HG03460 (cell line): ENCODE measurements at regions not wholly inside any gene's neighbourhood (a gene's known extent, or its start where the extent isn't known, plus 50 kb on each side); places are given as distances from the start of the nearest gene placed in this dataset.
A peak's percentile ranks its signal among the peaks of the same experiment; 100 is the strongest.

Experiments
- ATAC-seq: cut with Tn5 transposase; IDR thresholded peaks from one replicate; pipeline ENCODE4 v1.9.1; 2021; ENCODE audit not compliant: unreplicated experiment

DNA sequence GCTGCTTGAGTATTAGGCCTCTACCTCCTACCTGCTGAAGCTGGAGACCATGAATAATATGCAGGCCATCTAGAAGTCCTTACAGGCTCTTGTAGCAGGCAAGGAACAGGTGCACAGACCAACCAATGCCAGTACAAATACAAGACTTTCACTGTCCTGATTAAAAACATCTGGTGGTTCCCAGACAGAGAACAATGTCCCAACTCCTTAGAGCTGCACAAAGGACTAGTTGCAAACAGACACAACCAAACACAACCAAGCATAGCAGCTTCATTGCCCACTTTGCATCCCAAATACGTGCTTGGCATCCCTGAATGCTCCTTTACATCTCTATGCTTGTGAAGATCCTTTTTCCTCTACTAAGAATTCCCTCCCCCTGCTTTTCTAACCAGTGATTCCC is 98.1 kb upstream of the CXADR start:
- ATAC-seq = no peak

- ATAC-seq = no peak
Observed at GRCh38 chr21:17416139-17416538, 96.7 kb upstream of the CXADR start.

- no peak for ATAC-seq
Observed at GRCh38 chr21:17422931-17423330, 89.9 kb upstream of the CXADR start.

- ATAC-seq = no peak
Observed at GRCh38 chr21:17427157-17427556, 85.7 kb upstream of the CXADR start.

DNA sequence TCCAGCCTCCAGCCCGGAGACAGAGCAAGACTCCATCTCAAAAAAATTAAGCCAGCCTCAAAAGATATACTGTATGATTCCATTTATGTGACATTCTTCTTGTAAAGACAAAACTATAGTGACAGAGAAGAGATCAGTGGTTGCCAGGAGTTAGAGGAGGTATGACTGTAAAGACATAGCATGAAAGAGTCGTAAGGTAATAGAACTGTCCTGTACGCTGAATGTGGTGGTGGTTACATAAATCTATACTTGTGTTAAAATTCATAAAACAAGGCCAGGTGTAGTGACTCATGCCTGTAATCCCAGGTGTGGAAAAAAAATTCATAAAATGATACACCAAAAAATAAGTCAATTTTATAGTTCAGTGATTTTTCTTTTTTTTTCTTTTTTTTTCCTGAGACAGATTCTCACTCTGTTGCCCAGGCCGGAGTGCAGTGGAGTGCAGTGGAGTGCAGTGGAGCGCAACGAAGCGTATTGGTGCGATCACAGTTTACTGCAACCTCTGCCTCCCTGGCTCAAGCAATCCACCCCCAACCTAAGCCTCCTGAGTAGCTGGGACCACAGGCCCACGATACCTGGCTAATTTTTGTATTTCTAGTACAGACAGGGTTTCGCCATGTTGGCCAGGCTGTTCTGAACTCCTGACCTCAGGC is 84.9 kb upstream of the CXADR start:
- peak; percentile 92 for ATAC-seq

- peak; percentile 71 for ATAC-seq
Observed at GRCh38 chr21:17428484-17428869, 84.4 kb upstream of the CXADR start.

DNA sequence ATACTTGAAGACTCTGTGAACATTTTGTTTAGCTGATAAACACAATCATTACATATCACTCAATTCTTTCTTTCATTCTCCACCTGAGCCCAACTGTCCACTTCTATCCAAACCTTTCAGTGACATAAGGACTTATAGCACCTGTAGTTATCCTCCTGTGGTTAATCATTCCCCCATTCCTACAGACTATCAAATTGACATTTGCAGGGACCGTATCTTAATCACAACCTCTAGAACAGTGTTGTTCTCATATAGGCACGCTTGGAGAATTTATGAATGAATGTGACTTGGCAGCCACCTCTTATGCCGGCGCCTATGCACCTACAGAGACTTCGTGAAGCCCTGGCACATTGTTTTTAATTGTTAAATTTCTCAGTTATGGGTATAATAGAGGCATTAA is 83.9 kb upstream of the CXADR start:
- no peak for ATAC-seq

DNA sequence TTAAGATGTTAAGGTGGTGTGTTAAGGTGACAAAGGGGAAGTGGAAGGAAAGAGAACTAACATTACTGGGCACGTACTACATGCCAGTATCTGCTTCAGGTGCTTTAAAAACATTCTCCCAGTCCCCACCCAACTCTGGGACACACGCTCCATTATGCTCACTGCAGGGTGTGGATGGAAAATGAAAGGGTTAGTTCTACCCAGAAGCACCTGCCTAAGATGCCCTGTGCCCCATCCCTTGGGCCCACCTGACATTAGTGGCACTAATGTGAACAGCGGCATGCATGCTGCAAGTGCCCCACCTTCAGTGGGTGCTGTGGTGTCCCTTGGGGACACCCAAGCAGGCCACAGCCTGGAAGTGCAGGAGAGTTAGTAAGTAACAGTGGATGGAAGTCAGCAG is 82.9 kb upstream of the CXADR start:
- no peak for ATAC-seq

GRCh38 chr21:17432732-17433057 is 80.1 kb upstream of the CXADR start:
- ATAC-seq = no peak

DNA sequence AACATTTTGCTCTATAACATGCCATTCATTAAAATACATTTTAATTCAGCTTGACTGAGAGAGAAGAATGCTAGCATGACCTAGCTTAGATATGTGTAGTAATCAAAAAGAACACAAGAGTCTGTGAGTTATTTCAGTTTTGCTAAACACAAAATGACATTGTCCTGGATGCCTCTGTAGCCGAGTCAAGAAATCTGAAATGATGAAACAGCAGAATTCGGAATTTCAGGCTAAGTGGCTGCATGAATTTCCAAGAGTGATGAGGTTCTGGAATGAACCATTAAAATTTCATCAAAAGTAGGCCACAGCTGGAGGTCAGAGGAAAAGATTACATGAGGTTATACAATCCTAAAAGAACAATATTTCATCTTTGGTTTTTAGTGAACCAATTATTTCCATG is 79.1 kb upstream of the CXADR start:
- no peak for ATAC-seq

DNA sequence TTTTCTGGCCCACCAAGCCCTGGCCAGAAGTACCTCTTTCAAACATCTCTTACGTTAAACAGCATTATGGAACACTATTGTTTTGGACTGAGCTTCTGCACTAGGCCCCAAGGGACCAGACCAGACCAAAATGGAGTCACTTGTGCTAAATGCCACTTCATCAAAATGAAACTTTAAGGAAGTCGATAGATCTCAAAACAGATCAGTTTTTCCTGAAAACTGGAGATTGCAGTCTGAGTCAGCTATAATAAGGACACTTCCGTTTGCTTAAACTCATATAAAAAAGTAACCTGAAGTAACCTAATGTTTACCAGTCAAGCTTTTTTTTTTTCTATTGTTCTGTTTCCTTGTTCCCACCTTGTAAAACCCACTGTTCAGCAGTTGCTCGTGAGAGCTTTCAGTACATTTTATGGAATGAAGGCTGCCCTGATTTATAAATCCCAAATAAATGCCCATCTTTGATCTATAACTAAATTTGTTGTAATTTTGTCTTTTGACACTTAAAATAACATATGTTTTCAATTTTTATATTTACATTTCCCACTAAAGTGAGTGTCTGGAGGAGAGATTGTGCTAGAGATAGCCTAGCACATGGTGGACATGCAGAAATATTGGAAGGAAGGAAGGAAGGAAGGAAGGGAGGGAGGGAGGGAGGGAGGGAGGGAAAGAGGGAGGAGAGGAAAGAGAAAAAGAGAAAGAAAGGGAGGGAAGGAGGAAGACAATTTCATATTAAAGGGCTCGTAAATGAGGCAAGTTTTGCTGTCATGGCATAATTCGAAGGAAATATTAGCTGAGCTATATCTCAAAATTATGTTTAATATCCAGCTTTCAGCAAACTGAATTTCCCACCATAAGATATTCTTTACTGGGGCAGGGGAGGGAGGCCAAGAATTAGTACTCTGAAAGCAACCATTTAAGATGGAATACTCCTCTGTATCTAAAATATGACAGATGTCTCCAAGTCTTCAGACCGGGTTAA is 77.0 kb upstream of the CXADR start:
- ATAC-seq = no peak

- no peak for ATAC-seq
Observed at GRCh38 chr21:17436626-17437111, 76.2 kb upstream of the CXADR start.

GRCh38 chr21:17438635-17439034 is 74.2 kb upstream of the CXADR start:
- ATAC-seq = no peak

DNA sequence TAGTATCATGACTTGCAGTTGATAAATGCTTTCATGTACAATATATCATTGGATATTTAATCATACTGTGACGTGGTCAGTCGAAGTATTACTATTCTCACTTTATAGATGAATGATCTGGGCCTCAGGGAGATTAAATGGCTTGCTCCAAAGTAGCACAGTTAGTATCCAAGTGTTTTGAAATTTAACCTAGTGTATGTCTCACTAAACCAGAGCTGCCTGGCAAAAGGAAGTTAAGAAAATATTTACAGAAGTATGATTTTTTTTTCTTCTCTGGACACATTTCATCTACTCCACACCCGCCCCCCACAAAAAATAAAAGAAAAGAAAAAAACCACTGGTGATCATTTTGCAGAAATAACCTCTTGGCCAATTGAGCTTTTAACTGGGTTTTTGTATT is 71.9 kb upstream of the CXADR start:
- ATAC-seq = no peak

DNA sequence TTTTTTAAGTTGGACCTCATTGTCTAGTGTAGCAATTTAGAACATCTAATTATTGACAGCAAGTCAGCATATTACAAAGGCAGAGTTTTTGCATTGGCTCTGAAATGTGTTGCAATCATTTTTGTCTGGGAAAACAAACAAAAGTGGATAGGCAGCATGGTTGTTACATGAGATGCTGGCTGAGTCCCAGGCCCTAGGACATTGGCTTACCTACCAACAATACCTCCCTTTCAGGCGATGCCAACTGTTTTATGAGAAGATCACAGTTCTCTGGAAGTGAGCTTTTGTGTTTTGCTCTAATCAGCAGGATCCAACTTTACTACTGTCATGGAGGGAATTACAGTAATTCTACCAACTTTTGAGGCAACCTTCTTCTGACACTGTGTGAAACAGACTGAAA is 71.5 kb upstream of the CXADR start:
- no peak for ATAC-seq

DNA sequence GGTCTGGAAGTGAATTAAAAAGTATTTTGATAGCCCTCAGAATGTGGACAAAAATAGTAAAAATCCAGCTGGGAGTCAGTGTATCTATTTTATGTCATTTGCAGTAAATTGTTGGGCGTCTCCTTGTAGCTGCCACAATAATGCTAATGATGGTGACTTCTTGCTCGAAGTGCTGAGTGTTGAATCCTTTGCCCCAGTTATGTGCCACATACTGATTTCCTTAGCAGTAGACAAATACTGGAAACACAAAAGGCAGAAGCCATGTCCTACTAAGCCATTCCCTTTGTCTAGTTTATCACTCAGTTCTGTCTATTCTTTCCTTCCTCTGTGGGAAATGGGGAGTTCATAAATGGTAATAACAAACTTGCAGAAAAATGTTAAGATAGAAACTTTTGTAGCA is 70.7 kb upstream of the CXADR start:
- no peak for ATAC-seq

GRCh38 chr21:17444828-17445227 is 68.0 kb upstream of the CXADR start:
- no peak for ATAC-seq

DNA sequence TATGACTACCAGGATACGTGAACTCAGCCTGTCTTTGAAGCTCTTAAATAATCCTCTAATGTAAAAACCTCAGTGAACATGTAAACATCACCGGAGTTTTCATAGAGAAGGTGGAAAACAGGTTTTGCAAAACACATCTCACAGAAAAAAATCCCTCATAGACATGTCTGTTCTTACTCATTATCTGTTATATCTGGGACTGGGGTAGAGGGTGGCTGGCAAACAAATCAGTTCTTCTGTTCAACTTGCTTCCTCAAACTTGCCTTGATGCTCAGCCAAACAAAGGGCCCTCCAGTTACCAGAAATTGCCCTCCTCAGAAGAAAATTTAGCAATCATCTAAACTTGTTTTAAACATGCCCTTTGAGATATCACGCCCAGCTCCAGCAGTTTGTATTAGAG is 66.1 kb upstream of the CXADR start:
- no peak for ATAC-seq

- no peak for ATAC-seq
Observed at GRCh38 chr21:17449701-17450100, 63.1 kb upstream of the CXADR start.

DNA sequence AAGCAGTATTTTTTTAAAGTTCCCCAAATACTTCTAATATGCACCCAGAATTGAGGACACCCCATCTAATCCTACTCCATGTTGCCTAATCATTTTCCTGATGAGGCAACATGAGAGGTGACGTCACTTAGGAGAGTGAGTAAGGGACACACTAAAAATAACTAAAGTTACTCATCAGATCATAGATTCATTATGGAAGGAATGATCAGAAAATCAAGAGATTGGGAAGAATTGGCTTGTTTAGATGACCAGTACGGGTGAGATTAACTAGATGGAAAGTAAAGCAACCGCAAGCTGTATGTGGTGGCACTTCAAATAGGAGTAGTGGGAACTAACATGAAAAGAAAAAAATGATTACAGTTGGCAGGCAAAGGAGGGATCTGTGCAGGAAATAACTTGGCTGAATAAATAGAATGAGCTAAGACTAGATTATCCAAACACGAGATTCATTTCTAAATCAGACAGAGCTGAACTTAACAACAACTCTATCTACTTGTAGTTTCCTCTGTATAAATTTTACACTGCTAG is 61.4 kb upstream of the CXADR start:
- ATAC-seq = no peak

DNA sequence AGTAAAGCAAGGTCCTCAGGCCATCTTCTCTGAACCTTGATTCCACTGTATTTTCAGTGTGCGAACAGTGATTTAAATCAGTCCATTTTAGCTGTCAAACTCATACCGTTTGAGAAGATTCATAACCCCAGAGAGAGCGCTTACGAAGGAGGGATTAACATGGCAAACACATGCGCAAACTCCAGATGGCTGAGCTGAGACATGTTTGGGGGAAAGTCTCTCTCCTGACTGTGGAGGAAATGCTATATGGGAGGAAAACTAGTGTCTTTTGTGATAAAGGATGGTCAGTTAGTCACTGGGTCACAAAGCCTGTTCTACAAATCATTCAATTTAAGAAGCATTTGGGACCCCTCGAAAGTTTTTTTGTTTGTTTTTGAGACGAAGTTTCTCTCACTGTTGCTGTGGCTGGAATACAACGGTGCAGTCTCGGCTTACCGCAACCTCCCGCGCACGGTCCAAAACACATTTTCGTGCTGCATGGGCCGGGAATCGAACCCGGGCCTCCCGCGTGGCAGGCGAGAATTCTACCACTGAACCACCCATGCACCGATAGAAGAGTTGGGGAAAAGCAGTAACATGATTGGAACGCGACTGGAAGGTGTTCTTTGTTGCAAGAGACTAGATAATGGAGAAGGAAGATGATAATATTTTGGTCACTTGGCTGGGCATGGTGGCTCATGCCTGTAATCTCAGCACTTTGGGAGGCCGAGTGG is 58.4 kb upstream of the CXADR start:
- ATAC-seq = no peak

DNA sequence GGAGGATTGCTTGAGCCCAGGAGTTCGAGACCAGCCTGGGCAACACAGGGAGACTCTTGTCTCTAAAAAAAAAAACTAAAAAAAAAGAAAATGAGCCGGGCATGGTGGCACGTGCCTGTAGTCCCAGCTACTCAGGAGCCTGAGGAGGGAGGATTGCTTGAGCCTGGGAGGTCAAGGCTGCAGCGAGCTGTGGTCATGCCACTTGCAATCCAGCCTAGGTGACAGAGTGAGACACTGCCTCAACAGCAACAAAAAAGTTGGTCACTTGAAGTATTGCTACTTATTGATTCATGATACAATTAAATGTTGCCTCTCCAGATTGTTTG is 57.9 kb upstream of the CXADR start:
- ATAC-seq = no peak
